Fibroblast of villous mesenchyme (primary cell): ENCODE measurements at regions not wholly inside any gene's neighbourhood (a gene's known extent, or its start where the extent isn't known, plus 50 kb on each side); places are given as distances from the start of the nearest gene placed in this dataset.
"Not testable (repeated sequence)": the region's sequence is repeated elsewhere in the genome, so short reads cannot be mapped to it uniquely, and the experiment has no call there.

Experiments
- DNase-seq: peaks from one replicate; pipeline ENCODE4 v3.0.0-alpha.2; 2010; ENCODE audit warnings: low read depth
- H3K4me3 ChIP-seq: 2 replicates; pipeline ENCODE4 v1.5.1; 2011; ENCODE audit warnings: low read depth, mild to moderate bottlenecking, low read length
- CTCF ChIP-seq: IDR thresholded peaks from 2 replicates; pipeline ENCODE4 v1.5.1; 2012; ENCODE audit warnings: low read depth, mild to moderate bottlenecking, low read length; ENCODE audit not compliant: insufficient read depth

GRCh38 chr3:3366386-3366785, 186.9 kb upstream of the CRBN start:
- TF ChIP-seq CTCF = no peak
- H3K4me3 ChIP-seq = no peak overlapping the region
- DNase-seq = no peak

DNA sequence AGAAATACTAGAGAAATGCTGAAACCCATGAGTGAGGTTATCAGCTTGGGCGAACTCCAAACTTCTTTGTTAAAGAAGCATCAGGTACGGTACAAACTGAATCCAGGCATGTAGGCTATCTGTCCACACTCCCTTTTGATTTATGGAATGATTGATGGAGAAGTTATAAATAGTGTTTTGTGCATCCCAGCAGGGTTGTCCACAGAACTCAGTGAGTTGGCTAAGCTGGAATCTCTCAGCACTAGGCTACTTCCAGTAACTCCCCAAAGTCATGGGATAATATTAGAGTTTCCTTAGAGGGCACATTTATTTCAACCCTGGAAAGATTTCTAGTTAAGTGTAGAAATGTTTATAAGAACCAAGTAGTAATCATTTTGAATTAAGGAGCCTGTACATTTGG, 186.2 kb upstream of the CRBN start:
- H3K4me3 ChIP-seq = no peak overlapping the region
- DNase-seq = no peak
- no peak for TF ChIP-seq CTCF

- no peak for TF ChIP-seq CTCF
- no peak for DNase-seq
- H3K4me3 ChIP-seq = no peak overlapping the region
Observed at GRCh38 chr3:3356846-3357245, 177.4 kb upstream of the CRBN start.

DNA sequence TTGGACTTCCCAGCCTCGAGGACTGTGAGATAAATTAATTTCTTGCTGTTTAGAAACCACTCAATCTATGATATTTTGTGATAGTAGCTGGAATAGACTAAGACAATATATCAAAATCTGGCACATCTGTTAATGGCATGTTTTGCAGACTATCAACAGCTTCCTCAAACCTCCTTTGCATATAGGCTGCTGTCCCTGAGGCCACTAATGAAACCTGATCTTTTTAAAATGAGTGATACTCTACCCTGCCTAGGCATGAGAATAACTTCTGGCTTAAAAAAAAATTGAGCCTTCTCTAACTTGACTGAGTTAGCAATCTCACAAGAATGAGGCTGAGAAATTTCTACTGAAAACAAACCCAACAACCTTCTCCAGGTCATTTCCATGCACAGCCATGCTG, 176.0 kb upstream of the CRBN start:
- DNase-seq = no peak
- H3K4me3 ChIP-seq = no peak overlapping the region
- TF ChIP-seq CTCF = no peak

DNA sequence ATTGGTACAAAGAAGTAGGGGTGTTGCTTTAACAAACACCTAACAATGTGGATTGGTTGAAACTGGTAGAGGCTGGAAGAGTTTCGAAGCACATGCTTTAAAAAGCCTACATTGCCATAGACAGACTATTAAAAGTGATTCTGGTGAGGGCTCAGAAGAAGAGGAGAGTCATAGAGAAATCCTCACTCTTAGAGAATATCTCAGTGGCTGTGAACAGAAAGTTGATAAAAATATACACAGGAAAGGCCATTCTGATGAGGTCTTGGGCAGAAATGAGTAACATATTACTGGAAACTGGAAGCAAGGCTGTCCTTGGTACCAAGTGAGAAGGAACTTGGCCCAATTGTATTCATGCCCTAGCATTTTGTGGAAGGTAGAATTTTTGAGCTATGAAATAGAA, 173.7 kb upstream of the CRBN start:
- no peak for TF ChIP-seq CTCF
- no peak overlapping the region for H3K4me3 ChIP-seq
- no peak for DNase-seq

DNA sequence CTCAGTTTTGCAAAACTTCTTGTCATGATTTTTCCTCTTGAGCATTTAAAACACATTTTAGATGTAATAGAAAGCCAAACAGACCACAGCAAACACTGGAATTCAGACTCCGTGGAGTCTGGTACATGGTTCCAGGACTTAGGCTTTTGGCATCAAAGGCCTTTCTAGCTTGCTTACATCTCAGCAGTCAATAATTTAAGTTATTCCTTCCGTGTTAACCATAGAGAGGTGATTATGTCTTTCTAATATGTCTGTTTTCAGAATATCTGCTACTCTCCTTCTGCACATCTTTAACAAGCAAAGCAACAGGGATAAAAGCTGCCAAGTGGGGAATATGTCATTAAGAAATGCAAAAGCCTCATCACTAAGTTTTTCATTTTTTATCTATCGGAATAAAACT, 171.7 kb upstream of the CRBN start:
- no peak overlapping the region for H3K4me3 ChIP-seq
- DNase-seq = no peak
- TF ChIP-seq CTCF = no peak

DNA sequence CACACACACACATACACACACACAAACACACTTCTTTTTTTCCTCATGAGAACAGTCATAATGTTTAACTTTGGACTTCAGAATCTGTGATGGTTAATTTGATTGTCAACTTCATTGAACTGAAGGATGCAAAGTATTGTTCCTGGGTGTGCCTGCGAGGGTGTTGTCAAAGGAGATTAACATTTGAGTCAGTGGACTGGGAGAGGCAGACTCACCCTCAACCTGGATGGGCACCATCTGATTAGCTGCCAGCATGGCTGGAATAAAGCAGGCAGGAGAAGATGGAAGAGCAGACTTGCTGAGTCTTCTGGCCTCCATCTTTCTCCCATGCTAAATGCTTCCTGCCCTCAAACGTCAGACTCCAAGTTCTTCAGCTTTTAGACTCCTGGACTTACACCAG, 167.6 kb upstream of the CRBN start:
- not testable (repeated sequence) for DNase-seq, H3K4me3 ChIP-seq

DNA sequence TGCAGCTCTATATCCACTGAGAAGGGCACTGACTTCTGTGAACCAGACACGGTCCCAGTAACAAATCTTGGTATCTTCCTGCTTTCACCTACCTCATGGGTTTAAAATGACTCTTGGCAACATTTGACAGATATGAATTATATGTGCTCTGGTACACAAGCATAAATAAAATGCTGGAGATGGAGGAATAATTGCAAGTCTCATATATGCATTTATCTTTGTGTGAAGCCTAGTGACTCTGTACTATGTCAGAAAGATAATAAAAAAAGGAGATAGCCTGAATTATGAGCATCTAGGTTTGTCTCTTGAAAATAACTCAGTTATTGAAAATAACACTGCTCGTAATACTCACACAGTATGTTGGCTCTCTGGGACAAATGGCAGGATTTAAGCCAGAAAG, 167.1 kb upstream of the CRBN start:
- DNase-seq = no peak
- no peak overlapping the region for H3K4me3 ChIP-seq
- TF ChIP-seq CTCF = no peak
